PC-9 (cell line): ENCODE measurements at regions not wholly inside any gene's neighbourhood (a gene's known extent, or its start where the extent isn't known, plus 50 kb on each side); places are given as distances from the start of the nearest gene placed in this dataset.

Experiments
- BruUV-seq: library from RNA; stranded (reverse); fragments of 400-500 nt; replicated peaks from 2 replicates; lab custom pipeline; 2021; lab: Mats Ljungman, UMichigan
- CTCF ChIA-PET: fragments of 300-600 bp; sonication (Branson Sonifier 250); formaldehyde crosslinking; loops from one replicate; lab custom pipeline; 2022; ENCODE audit warnings: antibody characterized with exemption; lab: Charles Lee
- POLR2A ChIA-PET: fragments of 300-600 bp; sonication (Branson Sonifier 250); formaldehyde crosslinking; loops from one replicate; lab custom pipeline; 2022; ENCODE audit warnings: antibody characterized with exemption; ENCODE audit not compliant: unreplicated experiment; lab: Charles Lee
- DNase-seq, 2 experiments: peaks; one replicate each; pipeline versions ENCODE4 v3.0.0 to v3.0.0-alpha.2; 2015 to 2022; ENCODE audit warnings: mixed read lengths in 1 of 2
- H2AFZ ChIP-seq: fragments of 200-600 bp; sonication (generic); 2 replicates; pipeline ENCODE4 v1.8.1; 2017; ENCODE audit warnings: antibody characterized with exemption
- H3F3A ChIP-seq: fragments of 200-600 bp; sonication (generic); 2 replicates; pipeline ENCODE4 v1.8.1; 2017; ENCODE audit warnings: antibody characterized with exemption, mild to moderate bottlenecking, low read depth; ENCODE audit not compliant: insufficient read depth
- H3K27ac ChIP-seq: fragments of 200-600 bp; sonication (generic); 2 replicates; pipeline ENCODE4 v1.6.1; 2016; ENCODE audit warnings: mixed run types
- H3K27me3 ChIP-seq: fragments of 200-600 bp; sonication (generic); 2 replicates; pipeline ENCODE4 v1.6.1; 2016; ENCODE audit warnings: low read depth, mixed run types; ENCODE audit not compliant: insufficient read depth
- H3K36me3 ChIP-seq: fragments of 200-600 bp; sonication (generic); 2 replicates; pipeline ENCODE4 v1.6.1; 2016; ENCODE audit warnings: low read depth, mixed run types
- H3K4me1 ChIP-seq: fragments of 200-600 bp; sonication (generic); replicated peaks from 2 replicates; pipeline ENCODE4 v1.6.1; 2016; ENCODE audit warnings: mixed run types; ENCODE audit not compliant: insufficient read depth
- H3K4me2 ChIP-seq: fragments of 200-600 bp; sonication (generic); 2 replicates; pipeline ENCODE4 v1.6.1; 2017; ENCODE audit warnings: mixed run types
- H3K4me3 ChIP-seq: fragments of 200-600 bp; sonication (generic); 2 replicates; pipeline ENCODE4 v1.6.1; 2016; ENCODE audit warnings: mixed run types
- H3K79me2 ChIP-seq: fragments of 200-600 bp; sonication (generic); 2 replicates; pipeline ENCODE4 v1.6.1; 2017; ENCODE audit warnings: low read depth, mixed run types
- H3K9me2 ChIP-seq: fragments of 200-600 bp; sonication (generic); 2 replicates; pipeline ENCODE4 v1.8.1; 2017; ENCODE audit warnings: mild to moderate bottlenecking; ENCODE audit not compliant: insufficient read depth
- H3K9me3 ChIP-seq: fragments of 200-600 bp; sonication (generic); 2 replicates; pipeline ENCODE4 v1.8.1; 2016; ENCODE audit warnings: low read depth; ENCODE audit not compliant: insufficient read depth
- H4K20me1 ChIP-seq: fragments of 200-600 bp; sonication (generic); 2 replicates; pipeline ENCODE4 v1.8.1; 2017; ENCODE audit not compliant: insufficient read depth
- CTCF ChIP-seq: fragments of 200-600 bp; sonication (generic); conservative IDR thresholded peaks from 2 replicates; pipeline ENCODE4 v1.6.1; 2017; ENCODE audit warnings: mixed run types, antibody characterized with exemption, mild to moderate bottlenecking, moderate library complexity
- EZH2 ChIP-seq: fragments of 200-600 bp; sonication (generic); IDR thresholded peaks from 2 replicates; pipeline ENCODE4 v1.8.0; 2017; ENCODE audit warnings: antibody characterized with exemption, low read depth
- intact Hi-C: fragments of 100-400 bp; cut with micrococcal nuclease; formaldehyde crosslinking; loops from one replicate; pipeline ENCODE4 v1.10.0; 2022; ENCODE audit not compliant: unreplicated experiment

DNA sequence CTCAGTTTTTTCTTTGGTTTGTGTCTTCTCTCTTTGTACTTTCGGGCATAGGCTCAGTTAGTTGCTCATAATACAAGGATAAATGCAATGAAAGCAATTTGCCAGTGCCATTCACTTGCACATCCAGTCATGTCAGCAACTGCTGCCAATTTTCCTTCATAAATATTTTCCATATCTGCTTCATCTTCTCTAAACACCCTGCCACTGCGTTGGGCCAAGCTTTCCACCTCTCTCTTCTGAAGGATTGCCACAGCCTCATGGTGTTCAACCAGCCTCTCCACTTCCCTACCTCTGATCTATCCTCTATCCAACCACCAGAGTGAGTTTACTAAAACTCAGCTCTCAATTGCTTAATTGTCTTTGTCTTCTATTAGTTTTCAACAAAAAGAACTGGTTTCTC, 192.5 kb upstream of the ZNF462 start:
- intact Hi-C loops: no loop called here
- POLR2A ChIA-PET: no interaction called here

DNA sequence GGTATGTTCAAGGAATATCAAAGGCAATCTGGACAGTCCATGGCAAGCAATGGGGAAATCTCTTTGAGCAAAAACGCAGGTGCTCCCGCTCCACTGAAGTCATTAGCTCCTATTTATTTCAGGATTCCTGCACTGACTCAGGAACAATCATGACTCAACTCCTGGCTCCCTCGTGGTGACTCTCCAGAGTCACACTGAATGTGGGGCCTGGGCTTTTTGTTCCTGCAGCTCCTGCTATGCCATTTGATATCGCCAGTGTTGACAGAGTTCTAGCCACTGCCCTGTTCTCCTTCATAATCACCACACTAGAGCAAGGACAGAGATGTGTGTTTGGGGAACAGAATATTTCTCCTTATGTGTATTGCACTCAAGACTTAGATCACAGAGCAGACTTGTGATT, 187.2 kb upstream of the ZNF462 start:
- Histone ChIP-seq H3K79me2 (no peaks in the 10 kb centered on the region), H3F3A (no peaks in the 10 kb centered on the region), H3K27me3 (no peaks in the 10 kb centered on the region), H3K4me3 (no peak overlapping the region), H3K36me3 (no peaks in the 10 kb centered on the region), H3K27ac (no peak overlapping the region), H4K20me1 (no peaks in the 10 kb centered on the region), H2AFZ (no peak overlapping the region), H3K4me1 (no peaks in the 10 kb centered on the region), H3K9me2 (no peaks in the 10 kb centered on the region), H3K9me3 (no peaks in the 10 kb centered on the region), H3K4me2 (no peak overlapping the region)
- intact Hi-C loops: no loop called here
- DNase-seq: no peak
- TF ChIP-seq EZH2 (no peak), CTCF (no peak)
- ChIA-PET POLR2A (no interaction called here), CTCF (no interaction called here)
- BruUV-seq: no TSS peak

More for the DNA sequence above, 192.5 kb upstream of the ZNF462 start:
- no peak for DNase-seq
- BruUV-seq: no TSS peak
- Histone ChIP-seq H3K9me3 (no peaks in the 10 kb centered on the region), H3K36me3 (no peaks in the 10 kb centered on the region), H3K9me2 (peaks cover 6% of the 10 kb centered on the region; the same call in 1 of the 2 replicates), H3K27me3 (no peaks in the 10 kb centered on the region), H3K79me2 (no peaks in the 10 kb centered on the region), H4K20me1 (no peaks in the 10 kb centered on the region), H3K4me3 (no peak overlapping the region), H3K4me1 (no peaks in the 10 kb centered on the region), H3F3A (no peaks in the 10 kb centered on the region), H2AFZ (no peak overlapping the region), H3K4me2 (no peak overlapping the region), H3K27ac (no peak overlapping the region)
- TF ChIP-seq CTCF: no peak
- TF ChIP-seq EZH2: no peak
- CTCF ChIA-PET: no interaction called here

DNA sequence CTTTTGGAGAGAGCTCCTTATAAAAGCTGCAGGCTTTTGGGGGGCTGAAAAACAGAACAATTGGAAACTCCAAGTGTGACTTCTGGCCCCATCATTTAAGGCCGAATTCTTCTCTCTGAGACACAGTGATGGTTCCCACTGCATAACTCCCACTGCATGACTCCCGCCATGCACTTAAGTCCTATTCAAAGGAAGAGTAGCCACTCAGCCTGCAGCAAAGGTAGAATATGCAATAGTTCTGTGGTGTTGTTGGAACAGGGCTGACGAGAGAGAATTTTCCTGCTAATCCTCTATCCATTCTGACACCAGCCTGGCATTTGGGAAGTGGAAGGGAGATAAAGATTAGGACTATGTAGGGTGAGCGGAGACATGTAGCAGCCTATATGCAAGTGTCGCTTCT, 185.6 kb upstream of the ZNF462 start:
- H3K4me1 ChIP-seq: no peaks in the 10 kb centered on the region
- H3K4me3 ChIP-seq: no peak overlapping the region
- intact Hi-C loops: no loop called here
- H3K9me3 ChIP-seq: no peaks in the 10 kb centered on the region
- no peaks in the 10 kb centered on the region for H3K9me2 ChIP-seq
- no peaks in the 10 kb centered on the region for H3F3A ChIP-seq
- no peak overlapping the region for H3K27ac ChIP-seq
- H3K79me2 ChIP-seq: no peaks in the 10 kb centered on the region
- no peaks in the 10 kb centered on the region for H3K36me3 ChIP-seq
- H3K27me3 ChIP-seq: no peaks in the 10 kb centered on the region
- ChIA-PET CTCF (interaction anchor here (0.6 kb wide), 1 partner anchor 935 kb away, joined by 5 read pairs; no protein-coding TSS in a partner anchor), POLR2A (no interaction called here)
- no peaks in the 10 kb centered on the region for H4K20me1 ChIP-seq
- TF ChIP-seq CTCF: no peak
- no peak for TF ChIP-seq EZH2
- no peak overlapping the region for H2AFZ ChIP-seq
- H3K4me2 ChIP-seq: no peak overlapping the region
- DNase-seq: no peak
- no TSS peak for BruUV-seq
